ENCODE measurements at regions not wholly inside any gene's neighbourhood (a gene's known extent, or its start where the extent isn't known, plus 50 kb on each side); places are given as distances from the start of the nearest gene placed in this dataset.

GRCh38 chr16:17925761-17926160 is 410.8 kb downstream of the NPIPA8 start:
- TF ChIP-seq YY1 (IDR thresholded peaks at IDR 0.05; ENCODE audit: insufficient read depth, insufficient read length) (no peak), ZNF274 (IDR thresholded peaks at IDR 0.05; ENCODE audit: low read depth, low read length) (no peak), SUZ12 (IDR thresholded peaks at IDR 0.05; ENCODE audit: extremely low read depth, insufficient read depth, insufficient read length) (no peak)
